Stimulated activated CD4-positive, alpha-beta T cell treated with anti-CD3 and anti-CD28 coated beads, TNF-alpha, amount 100 ng/mL, for 24 hours (primary cell): ENCODE measurements at regions not wholly inside any gene's neighbourhood (a gene's known extent, or its start where the extent isn't known, plus 50 kb on each side); places are given as distances from the start of the nearest gene placed in this dataset.
"Not testable (repeated sequence)": the region's sequence is repeated elsewhere in the genome, so short reads cannot be mapped to it uniquely, and the experiment has no call there.

ENCODE experiments used
- DNase-seq, 3 experiments: peaks; one replicate each; pipeline ENCODE4 v3.0.0-alpha.2; 2020; ENCODE audit warnings: low read depth in 3 of 3

- no peak for DNase-seq
Observed at GRCh38 chr1:244106837-244107493, 55.9 kb downstream of the ZBTB18 start.

- DNase-seq, result no peak
Observed at GRCh38 chr1:244111027-244111426, 59.9 kb downstream of the ZBTB18 start.

- no peak for DNase-seq
Observed at GRCh38 chr1:244112041-244112440, 61.0 kb downstream of the ZBTB18 start.

DNA sequence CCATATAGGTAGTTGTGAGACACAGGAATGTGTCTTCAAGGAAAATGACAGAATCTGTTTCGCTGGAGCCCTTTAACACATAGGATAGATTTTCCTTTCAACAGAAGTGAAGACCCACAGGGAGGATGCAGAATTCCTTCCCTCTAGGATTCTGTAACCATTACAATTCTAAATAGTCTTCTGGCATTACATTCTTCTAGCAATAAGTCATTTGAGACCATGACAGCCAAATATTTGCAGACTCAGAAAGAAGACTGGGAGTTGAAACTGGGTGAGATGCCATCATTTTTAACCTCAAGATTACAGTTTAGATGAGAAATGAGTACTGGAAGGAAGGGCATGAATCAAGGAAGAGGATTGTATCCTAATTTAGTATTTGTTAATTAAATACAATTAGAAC, 61.6 kb downstream of the ZBTB18 start:
- DNase-seq, result no peak

DNA sequence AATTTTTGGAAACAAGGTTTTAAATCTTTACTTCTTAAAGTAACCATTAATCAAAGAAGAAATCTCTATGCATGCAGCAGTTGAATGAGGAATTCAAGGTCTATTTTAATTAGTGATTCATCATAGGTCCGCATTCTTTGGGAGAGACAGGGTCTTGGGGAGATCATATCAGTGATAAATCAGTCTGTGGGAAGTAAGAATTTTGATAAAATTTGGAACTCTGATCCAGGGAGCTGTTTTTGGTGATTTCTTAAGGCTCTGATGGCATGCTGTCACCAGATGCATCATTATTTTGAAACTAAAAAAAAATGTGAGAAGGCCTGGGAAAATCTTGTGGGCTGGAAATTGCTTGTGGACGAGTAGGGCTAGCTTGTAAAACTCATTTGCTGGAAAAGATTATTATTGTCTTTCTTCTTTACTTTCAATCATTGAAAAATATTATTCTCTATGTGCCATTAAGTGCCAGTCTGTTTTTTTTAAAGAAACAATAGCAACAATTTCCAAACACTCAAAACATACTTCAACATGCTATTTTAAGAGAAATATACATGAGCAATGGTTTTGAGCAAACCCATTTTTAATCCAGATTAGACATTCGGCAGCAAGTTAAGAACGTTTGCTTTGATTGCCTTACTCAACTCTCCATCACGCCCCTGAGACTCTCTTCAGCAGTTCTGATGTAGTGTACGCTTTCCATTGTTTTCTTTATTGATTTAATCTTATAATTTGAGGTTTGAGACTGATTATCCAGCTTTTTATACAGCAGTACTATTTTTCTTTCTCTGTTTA, 62.6 kb downstream of the ZBTB18 start:
- no peak for DNase-seq

DNA sequence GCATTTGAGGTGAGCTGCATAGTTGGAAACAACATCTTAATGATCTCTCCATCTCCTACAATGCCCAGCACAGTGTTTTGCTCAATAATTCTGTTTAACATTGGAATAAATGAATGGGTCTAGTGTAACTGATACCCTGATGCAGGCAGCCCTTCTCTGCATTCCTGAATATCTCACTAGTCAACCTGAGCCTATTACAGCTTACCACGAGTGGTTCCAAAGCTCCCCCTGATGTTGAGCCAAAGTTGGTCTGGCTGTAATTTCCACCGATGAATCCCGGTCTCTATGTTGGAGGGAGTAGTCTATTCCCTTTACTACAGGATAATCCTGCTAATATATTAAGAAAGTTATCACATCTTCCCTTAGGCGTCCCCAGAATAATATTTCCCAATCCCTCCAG, 63.8 kb downstream of the ZBTB18 start:
- no peak for DNase-seq

DNA sequence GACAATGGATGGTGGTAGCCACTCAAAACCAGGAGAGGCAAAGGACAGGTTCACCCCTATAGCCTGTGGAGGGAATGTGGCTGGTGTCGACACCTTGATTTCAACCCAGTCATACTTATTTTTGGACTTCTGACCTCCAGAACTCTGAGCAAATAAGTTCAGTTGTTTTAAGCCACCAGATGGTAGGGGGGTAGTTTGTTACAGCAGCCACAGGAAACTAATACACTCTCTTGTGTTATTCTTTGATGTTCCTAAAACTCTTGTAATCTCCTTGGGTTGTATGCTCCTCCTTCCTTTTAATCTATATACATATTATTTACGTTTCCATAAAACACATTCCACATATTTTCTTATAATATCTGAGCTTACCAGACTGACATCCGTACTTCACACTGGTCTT, 65.9 kb downstream of the ZBTB18 start:
- DNase-seq, result no peak

DNA sequence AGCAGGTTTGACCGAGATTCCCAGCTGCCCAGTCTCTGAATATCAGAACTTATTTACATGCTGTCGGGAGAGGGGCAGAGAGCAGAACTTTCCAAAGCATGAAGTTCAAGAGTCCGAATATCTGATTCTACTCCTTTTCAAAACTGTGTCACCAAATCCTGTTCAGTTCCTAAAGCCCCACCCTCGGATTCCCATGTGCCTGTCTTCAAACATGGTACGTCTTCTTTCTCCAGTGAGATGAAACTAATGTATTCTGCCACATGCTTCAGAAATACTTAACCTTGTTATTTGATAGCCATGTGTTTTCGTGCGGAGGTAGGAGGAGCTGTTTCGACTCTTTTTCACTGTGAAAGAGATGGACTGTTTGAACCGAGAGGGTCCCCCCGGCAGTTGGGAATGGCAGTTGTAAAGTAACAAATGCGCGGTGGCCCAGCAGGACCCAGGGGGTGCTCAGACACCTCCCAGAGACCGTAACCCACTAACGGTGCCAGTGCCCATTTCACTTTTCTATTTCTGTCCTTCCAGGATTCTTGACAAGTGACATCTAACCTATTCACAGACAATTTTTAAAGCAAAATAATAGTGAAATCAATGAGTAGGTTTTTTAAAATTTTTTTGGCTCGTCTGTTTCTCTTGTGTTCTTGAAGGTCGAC, 67.2 kb downstream of the ZBTB18 start:
- DNase-seq, result no peak

DNA sequence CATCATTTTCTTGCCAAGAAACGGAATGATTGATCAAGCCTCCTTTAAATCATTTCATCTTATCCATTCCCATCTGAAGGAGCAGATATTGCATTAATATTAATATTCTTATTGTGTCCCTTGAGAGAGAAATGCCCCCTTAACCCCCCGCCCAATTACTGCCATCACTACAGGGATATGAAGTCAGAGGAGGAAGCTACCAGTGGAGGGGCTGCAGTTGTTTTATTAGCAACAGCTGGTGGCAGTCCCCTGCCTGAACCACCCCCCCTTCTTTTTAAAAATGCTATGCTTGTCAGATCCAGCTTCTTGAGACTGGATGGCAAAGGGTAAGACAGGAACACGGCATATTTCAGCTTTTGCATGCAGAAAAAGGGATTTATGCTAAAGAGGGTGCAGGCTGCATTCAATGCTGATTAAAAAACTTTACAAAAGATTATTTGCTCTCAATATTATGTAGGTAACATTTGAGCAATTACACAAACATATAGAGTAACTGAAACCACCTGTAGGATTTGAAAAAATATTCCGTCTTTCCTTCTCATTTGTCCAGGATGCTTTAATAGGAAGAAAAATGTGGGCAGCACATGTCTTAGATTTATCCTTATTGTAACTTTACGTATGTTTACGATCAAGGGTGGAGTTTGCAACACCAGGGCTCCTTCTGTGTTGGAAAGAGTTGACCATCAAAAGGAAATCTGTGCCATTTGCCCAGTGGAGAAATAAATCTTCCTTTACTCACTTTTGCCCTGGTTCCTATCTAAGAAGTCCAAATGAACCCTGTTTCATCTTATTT, 77.7 kb downstream of the ZBTB18 start:
- DNase-seq, result no peak

DNA sequence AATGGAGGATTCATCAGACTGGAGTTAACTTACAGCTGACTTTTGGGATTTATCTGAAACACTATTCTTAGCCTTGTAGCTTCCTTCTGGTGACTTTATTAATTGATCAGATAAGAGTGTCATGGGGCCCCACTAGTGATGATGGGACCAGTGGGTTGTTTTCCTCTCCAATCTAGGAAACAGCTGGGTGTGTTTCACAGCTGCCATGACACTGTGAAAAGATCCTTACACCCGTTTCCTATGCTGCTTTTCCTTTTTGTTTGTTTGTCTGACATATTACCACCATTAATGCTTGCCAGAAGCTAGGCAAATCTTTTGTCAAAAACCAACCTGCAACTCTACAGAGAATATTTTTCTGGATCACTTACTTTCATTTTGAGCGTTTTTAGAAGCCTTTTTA, 86.2 kb downstream of the ZBTB18 start:
- DNase-seq, result no peak

DNA sequence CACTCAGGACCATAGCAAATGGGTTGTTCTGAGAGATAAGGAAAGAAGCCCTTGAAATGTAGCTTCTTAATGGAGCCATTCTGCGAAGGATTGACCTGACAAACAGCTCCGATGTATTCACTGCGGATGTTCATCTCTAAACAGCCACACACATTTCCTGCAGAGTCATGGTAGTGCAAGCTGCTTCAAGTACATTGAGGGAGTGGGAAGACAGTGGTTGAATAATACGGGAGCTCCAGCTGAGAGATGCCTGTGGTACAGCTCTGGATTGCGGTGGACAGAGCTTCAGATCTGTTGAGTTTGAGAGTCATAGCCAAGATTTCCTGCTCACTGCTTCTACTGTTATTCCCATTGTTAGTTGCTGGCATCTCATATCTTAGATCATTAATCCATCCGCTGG, 86.6 kb downstream of the ZBTB18 start:
- DNase-seq, result no peak

GRCh38 chr1:244138399-244138798, 87.3 kb downstream of the ZBTB18 start:
- DNase-seq, result no peak

DNA sequence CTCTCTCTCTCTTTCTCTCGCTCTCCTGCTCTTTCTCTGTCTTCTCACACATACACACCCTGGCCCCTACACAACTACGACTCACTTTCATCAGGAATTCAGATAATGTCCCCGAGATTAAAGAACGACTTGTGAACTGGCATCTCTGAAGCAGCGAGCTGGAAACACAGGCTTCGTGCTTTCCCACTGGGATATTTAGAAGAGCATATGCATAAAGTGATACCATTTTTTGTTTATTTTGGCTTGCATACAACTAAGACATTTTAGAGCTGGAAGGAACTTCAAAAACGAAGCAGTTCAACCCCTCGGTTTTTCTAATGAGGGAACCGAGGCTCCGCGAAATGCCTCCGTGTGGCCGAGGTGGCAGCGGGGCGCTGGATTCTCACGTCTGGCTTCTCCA, 88.6 kb downstream of the ZBTB18 start:
- no peak for DNase-seq

GRCh38 chr1:244140420-244140819, 89.3 kb downstream of the ZBTB18 start:
- no peak for DNase-seq

DNA sequence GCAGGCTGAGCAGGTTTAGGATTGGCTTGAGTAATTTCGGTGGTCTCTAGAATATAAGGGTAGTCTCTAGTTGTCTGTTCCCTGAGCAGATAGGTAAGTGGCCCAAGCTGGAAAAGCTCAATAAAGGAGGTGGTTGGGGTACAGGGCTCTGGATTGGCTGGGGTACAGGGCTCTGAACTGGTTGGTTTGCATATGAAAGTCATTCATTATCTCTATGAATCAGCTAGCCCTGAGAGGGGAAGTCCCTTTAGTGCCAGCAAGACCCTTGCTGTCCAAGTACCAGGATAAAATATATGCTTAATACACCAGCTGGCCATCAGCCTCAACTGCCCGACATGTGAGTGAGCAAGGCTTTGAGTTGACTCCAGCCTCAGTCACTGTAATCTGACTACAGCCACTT, 93.0 kb downstream of the ZBTB18 start:
- DNase-seq, result no peak

GRCh38 chr1:244150071-244150470, 99.0 kb downstream of the ZBTB18 start:
- no peak for DNase-seq

DNA sequence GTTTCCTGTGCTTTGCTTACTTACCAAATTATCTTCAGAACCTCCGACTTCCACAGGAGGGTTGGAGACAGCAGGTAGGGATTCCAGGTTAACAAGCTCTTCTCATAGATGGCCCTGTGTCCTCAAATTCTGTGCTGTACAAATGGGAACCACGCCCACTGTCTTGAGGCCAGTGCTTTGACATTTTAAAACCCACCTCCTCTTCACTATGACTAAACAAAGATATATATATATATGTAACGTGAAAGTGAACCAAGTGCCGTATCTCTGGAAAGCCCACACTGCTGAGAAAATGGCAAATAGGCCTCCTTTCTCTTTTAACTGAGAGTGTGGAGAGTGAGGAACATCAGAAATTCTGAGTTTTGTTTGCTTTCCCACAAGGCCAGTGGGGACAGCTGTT, 99.6 kb downstream of the ZBTB18 start:
- DNase-seq, result no peak

DNA sequence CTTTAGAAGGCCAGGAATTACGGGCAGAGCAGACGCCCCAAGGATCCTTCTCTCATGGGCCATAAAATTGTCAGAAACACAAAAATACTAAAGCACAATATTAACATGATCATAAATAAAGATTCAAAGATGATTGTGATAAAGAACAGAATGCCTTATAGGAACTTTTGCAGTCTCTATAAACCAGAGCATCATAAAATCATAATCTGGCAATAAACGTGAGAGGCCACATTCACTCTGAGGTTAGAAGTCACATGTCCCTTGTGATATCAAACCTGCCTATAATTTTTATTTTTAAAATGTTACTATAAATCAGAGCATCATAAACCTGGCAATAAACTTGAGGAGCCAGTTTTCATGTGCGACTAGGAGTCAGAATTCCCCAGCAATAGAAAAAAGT, 100.5 kb downstream of the ZBTB18 start:
- no peak for DNase-seq

- DNase-seq, result no peak
Observed at GRCh38 chr1:244154508-244154871, 103.4 kb downstream of the ZBTB18 start.

- DNase-seq, result no peak
Observed at GRCh38 chr1:244154872-244155531, 103.9 kb downstream of the ZBTB18 start.

- no peak for DNase-seq
Observed at GRCh38 chr1:244155661-244156060, 104.6 kb downstream of the ZBTB18 start.

GRCh38 chr1:244156617-244157016, 105.5 kb downstream of the ZBTB18 start:
- not testable (repeated sequence) for DNase-seq
